ENCODE measurements at regions not wholly inside any gene's neighbourhood (a gene's known extent, or its start where the extent isn't known, plus 50 kb on each side); places are given as distances from the start of the nearest gene placed in this dataset.

DNA sequence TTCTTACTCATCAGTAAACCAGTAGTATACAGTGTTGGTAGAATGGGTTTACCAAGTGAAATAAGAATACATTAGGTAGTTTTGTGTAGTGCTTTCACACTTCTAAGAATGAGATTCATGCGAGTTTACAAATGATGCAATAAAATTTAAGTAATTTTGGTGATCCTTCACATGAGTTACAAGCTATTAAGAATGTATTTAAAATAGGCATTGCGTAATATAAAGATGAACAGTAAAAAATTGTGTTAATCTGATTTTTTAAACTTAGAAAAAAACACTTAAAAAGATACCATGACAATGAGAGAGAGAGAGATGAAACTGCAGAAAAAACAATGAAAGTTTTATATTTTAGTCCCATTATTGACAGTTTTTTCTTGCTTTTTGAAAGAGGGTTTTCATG, 570.5 kb downstream of the SLITRK6 start:
- Histone ChIP-seq H3K9me1 (ENCODE audit: insufficient read depth, low read length) (no peaks in the 10 kb centered on the region), H3K79me1 (ENCODE audit: low read depth in 1 of 2, low read length in 2 of 2) (no peaks in the 10 kb centered on the region), H3K18ac (ENCODE audit: low read depth, low read length) (no peak overlapping the region), H3K36me3 (ENCODE audit: control insufficient read depth, insufficient read depth, low read length) (no peaks in the 10 kb centered on the region), H2AK5ac (ENCODE audit: low read depth, low read length) (no peak overlapping the region), H3K4ac (ENCODE audit: low read depth, low read length) (no peak overlapping the region), H2BK120ac (ENCODE audit: low read depth, low read length) (no peak overlapping the region), H3K9me3 (ENCODE audit: control insufficient read depth, insufficient read depth, low read length) (no peaks in the 10 kb centered on the region), H2BK15ac (ENCODE audit: low read depth, low read length) (no peak overlapping the region), H3K23ac (ENCODE audit: low read depth, low read length) (no peak overlapping the region), H3K56ac (ENCODE audit: extremely low read depth, insufficient read depth, low read length) (no peak overlapping the region), H2AFZ (replicated peaks; ENCODE audit: low read length, poor library complexity) (no peak overlapping the region), H3K9ac (ENCODE audit: low read depth, low read length) (no peak overlapping the region), H3K4me2 (ENCODE audit: low read depth, low read length) (no peak overlapping the region), H3K4me1 (ENCODE audit: control insufficient read depth, insufficient read depth, low read length) (no peaks in the 10 kb centered on the region; the same call in 1 of the 2 replicates), H4K91ac (ENCODE audit: insufficient read depth, low read depth, low read length) (no peak overlapping the region), H2BK5ac (ENCODE audit: low read depth, low read length, poor library complexity, severe bottlenecking) (no peak overlapping the region), H3K27me3 (ENCODE audit: control insufficient read depth, insufficient read depth, low read length) (no peaks in the 10 kb centered on the region), H4K20me1 (ENCODE audit: insufficient read depth, low read length) (no peaks in the 10 kb centered on the region), H3K27ac (ENCODE audit: insufficient read depth, low read length) (no peak overlapping the region), H2AK9ac (replicated peaks; ENCODE audit: low read depth, low read length, poor library complexity) (no peak overlapping the region), H4K5ac (ENCODE audit: low read depth, low read length) (no peak overlapping the region), H2BK20ac (ENCODE audit: low read depth, low read length) (no peak overlapping the region; the same call in 1 of the 2 replicates), H4K8ac (ENCODE audit: low read depth in 2 of 2, low read length in 2 of 2) (no peak overlapping the region), H3K14ac (replicated peaks; ENCODE audit: low read depth, low read length) (no peak overlapping the region), H3K4me3 (ENCODE audit: insufficient read depth, low read depth, low read length) (no peak overlapping the region)
- ATAC-seq (ENCODE audit: low read depth) (no peak), DNase-seq (no peak)
- no CpG with 5 or more reads among the region's 2 CpGs for whole genome bisulfite sequencing, 2 experiments (ENCODE audit: extremely low coverage in 2 of 2, insufficient read length in 1 of 2)
- dilution Hi-C loops (cut with HindIII; ENCODE audit: low sequenced_read_pairs, unreplicated experiment) (no loop called here), in situ Hi-C loops (cut with MboI; ENCODE audit: low sequenced_read_pairs) (no loop called here), intact Hi-C loops (cut with micrococcal nuclease) (loop anchor here (5.0 kb wide), 1 partner anchor 569 kb away; the partner anchor contains the start of gene SLITRK6)
- TF ChIP-seq MAZ (IDR thresholded peaks at IDR 0.05; ENCODE audit: borderline replicate concordance, low read depth, low read length) (no peak), CEBPB (IDR thresholded peaks at IDR 0.05; ENCODE audit: low read depth, low read length) (peak; percentile 85)
- CTCF ChIA-PET = no interaction called here
- POLR2A ChIA-PET (ENCODE audit: unreplicated experiment) = no interaction called here
- no TSS peak for BruUV-seq (replicated peaks)

Measured in IMR-90 (cell line).